Urothelium cell line (cell line): ENCODE measurements at regions not wholly inside any gene's neighbourhood (a gene's known extent, or its start where the extent isn't known, plus 50 kb on each side); places are given as distances from the start of the nearest gene placed in this dataset.

Experiments used
- DNase-seq: peaks from one replicate; pipeline ENCODE4 v3.0.0; 2011; ENCODE audit warnings: low spot score, mixed read lengths
- FAIRE-seq: peaks from 2 replicates; lab custom pipeline; 2011; peaks lifted over from hg19 to GRCh38; lab: Jason Lieb, UNC

DNA sequence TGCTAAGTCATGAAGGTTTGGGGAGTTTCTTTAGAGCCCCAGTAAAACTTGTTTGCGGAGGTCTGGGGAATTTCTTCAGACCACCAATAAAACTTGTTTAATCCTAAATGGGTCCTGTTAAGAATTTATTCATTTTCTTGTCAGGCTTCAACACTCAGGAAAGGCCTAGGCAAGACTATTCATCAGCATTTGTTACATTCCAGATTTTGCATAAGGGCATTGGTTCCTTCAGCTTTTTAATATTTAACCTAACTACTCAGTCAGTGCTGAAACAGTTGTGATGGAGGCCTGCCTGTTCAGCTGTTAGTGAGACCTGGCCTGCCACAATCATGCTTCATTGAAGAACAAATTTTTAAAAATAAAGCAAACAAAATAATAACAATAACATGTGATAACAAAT is 954.2 kb upstream of the SEMA6D start:
- DNase-seq, result no peak
- no peak for FAIRE-seq

DNA sequence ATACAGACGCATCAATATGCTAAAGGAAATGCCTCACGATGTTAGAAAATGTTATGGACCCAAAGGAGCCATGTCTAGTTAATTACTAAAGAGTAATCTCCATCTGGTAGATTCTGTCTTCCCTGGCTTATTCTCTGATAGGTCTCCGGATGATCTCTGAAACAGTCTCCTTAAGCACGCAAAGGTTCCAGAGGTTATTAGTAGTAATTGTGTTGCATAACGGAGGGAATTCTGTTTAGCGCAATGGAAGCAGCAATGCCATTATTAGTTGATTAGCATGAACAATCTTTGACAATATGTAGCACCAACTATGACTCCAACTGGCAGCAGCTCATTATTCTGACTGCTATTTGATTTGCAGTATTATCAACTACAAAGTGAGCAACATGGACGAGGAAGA is 952.5 kb upstream of the SEMA6D start:
- no peak for DNase-seq
- no peak for FAIRE-seq

DNA sequence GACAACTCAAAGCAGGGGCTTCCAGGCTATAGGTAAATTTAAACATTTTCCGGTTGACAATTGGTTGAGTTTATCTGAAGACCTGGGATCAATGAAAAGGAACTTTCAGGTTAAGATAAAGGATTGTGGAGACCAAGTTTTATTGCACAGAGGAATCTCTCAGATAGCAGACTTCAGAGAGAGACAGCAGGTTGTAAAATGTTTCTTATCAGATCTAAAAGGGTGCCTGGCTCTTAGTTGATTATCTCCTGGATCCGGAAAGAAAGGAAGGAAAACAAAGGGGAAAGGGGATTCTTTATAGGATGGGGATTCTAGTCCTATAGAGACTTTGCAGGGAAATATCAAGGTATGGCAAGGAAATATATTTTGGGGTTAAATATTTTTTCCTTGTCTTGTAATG is 951.3 kb upstream of the SEMA6D start:
- DNase-seq, result no peak
- no peak for FAIRE-seq

DNA sequence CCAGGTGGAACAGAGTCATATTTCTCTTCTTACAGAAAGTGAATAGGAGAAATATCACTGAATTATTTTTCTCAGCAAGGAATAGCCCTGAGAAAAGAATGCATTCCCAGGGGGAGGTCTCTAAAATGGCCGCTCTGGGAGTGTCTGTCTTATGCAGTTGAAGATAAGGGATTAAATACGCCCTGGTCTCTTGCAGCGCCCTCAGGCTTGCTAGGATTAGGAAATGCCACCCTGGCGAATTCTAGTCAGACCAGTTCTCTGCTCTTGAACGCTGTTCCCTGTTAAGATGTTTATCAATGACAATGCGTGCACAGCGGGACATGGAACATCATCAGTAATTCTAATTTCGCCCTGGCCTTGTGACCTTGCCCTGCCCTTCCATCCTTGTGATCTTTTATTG is 949.0 kb upstream of the SEMA6D start:
- FAIRE-seq, result no peak
- DNase-seq, result no peak

DNA sequence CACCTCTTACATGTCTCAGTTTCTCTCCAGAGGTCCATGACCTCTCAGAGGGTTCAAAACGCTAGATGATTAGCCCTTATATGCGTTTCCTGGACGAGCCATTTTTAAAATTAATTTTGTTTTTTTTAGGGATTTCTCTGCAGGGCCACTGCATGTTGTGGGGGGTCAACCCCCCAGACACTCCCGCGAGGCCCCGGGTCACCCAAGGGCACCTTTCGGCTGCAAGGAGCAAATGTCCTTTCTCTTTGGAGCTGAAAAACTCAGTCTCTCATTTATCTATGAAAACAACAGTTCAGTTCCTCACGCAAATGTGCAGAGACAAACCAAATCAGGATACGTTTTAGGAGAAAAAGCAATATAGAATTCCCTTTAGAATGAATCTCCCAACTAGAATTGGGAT is 944.3 kb upstream of the SEMA6D start:
- FAIRE-seq, result no peak
- no peak for DNase-seq

DNA sequence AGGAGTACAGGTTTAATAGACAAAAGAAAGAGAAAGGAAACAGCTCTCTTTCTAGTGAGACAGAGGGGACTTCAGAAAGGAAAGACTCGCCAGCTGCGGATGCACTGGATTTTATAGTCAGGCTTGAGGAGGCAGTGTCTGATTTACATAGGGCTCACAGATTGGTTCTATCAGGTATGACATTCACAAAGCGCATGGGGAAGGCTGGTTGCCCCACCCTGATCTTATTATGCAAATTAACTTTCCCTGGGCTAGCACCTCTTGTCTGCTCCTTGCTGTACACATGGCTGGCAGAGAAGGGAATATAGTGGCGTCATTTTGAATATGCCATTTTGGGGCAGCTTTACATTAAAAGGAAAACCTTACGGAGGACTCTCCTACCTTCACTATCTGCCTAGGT is 938.4 kb upstream of the SEMA6D start:
- DNase-seq (no peak), FAIRE-seq (no peak)

DNA sequence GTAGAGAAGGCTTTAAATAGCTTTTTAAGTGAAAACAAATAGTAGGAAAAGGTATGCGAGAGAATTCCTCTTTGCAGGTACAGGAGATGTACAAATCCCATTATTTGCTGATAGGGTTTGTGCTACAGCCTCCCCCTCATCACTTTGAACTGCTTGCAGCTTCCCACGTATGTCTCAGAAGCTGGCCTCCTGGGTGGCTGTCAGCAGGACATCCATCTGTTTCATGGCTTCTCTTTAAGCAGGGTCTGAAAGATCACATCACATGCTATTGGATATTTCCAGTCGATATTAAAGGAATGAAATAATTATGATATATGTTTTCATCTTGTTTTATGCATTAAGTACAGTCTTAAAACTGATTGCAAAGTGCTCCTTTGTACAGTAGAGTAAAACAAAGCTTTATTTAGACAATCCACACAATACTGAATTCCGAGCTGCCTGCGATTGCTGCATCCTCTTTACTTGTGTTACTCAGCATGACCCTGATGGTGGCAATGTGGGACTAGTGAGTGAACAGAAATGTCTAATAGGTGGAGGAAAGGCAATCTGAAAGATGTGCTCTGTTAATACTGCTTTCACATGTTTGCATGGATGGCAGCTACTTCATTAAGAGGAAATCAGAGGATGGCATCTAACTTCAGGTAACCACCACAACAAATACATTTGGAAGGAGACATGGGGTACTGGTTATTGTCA is 930.6 kb upstream of the SEMA6D start:
- DNase-seq (no peak), FAIRE-seq (no peak)

DNA sequence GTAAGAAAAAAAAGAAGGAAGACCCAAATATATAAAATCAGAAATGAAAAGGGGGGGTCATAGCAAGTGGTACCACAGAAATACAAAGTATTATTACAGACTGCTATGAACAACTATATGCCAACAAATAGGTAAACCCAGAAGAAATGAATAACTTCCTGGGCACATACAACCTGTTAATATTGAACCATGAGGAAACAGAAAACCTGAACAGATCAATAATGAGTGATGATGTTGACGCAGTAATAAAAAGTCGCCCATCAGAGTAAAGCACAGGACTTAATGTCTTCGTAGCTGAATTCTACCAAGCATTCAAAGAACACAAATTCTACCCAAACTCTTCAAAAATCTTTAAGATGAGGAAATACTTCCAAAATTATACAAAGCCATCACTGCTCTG is 921.6 kb upstream of the SEMA6D start:
- DNase-seq (no peak), FAIRE-seq (no peak)

DNA sequence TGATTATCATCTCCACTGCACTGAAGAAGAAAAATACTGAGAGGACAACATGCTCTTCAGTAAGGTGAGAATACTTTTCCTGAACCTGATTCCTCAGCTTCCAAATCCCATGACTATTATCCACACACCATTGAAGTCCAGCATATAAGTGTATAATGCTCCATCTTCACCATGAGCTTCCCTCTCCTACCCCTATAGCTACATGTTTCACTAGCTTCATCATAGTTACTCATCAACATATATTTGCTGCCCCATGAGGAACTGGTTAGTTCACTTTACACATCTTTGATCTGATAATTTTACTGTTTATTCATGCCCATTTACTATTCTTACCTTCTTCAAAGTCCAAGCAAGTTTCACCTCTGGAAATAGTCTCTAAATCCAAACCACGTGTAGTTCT is 908.5 kb upstream of the SEMA6D start:
- FAIRE-seq, result no peak

DNA sequence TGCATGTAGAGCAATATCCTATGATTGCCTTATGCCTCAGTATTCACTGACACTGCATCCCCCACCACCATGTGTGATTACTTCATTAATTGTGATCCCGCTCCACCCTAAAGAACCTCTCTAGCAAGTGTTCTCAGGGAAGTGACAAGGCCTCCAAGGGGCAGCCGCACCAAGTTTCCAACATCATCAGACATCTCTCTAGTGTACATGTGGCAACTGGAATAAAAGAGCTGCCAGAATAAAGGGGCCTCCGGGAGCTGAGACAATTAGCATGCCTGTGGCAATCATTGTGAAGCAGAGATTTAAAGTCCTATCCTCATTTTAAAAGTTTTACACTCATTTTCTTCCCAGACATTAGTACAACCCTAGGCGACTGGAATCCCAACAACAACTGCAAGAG is 902.1 kb upstream of the SEMA6D start:
- no peak for FAIRE-seq
- DNase-seq, result no peak

More for the DNA sequence above, 908.5 kb upstream of the SEMA6D start:
- no peak for DNase-seq

DNA sequence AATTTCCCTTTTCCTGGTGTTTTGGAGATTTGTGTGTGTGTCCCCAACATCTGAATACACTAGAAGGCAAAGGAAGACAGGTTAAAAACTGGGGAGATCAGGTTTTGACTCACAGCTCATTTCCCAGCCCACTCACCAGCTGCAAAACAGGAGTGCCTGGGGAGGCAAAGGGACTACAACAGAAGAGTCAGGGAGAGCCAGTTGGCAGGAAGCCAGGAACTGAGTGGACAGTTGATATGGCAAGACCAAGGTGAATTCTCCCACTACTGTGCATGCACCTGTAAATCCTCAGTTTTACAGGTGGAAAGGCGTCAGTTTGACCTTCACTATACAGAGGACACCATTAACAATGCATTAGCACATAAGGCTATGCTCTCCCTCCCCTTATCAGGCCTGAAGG is 901.5 kb upstream of the SEMA6D start:
- FAIRE-seq, result no peak
- no peak for DNase-seq

DNA sequence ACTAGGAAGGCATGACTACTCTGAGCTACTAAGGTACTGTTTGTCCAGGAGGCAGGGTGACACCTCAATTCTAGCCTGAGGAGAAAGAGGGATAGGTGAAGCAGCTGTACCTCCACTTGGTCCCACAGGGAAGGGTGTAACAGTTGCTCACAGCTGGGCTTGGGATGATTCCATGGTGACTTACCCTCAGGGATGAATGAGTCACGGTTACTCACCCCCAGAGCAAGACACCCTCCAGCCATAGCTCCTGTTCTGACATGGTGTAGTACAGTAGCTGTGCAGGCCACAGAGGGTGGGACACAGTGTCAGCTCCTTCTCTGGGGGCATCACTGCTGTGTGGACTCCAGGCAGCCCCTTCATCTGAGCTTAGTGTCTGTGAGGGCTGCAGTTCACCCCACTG is 868.6 kb upstream of the SEMA6D start:
- DNase-seq (peak; percentile 36), FAIRE-seq (no peak)

DNA sequence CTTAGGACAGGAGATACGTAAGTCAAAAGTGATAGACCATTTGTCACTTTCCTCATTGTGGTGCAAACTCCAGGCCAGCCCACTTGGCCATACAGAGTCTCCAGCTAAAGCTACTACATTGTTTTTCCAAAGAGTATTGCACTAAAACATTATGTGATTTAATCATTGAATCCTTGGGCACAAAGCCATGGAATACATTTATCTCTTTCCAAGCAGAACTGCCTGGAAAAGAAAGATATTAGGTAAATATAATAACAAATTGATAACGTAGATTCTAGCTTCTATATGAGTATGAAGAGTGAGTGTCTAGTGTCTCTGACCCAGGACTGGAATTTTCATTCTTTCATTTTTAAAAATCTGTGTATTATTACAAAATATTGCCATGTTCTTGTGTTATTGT is 863.7 kb upstream of the SEMA6D start:
- DNase-seq, result no peak

DNA sequence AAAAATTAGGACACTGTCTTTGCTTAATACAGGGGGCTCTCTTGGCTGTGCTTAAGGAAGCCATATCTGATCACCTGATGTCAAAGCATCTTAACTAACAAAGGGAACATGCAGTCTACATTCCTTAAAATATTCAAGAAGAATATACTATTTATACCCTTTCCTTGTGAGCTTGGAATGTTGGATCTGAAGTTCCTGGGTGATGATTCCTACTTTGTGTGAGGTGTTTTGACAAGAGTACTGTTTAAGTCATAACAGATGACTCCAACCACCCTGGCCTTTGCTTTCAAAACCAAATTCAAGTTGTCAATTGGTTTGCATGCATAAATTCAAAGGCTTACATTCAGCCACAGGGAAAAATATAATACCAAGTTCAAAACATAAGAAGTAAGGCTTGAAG is 862.7 kb upstream of the SEMA6D start:
- no peak for FAIRE-seq
- DNase-seq, result no peak

More for the DNA sequence above, 863.7 kb upstream of the SEMA6D start:
- FAIRE-seq, result no peak

DNA sequence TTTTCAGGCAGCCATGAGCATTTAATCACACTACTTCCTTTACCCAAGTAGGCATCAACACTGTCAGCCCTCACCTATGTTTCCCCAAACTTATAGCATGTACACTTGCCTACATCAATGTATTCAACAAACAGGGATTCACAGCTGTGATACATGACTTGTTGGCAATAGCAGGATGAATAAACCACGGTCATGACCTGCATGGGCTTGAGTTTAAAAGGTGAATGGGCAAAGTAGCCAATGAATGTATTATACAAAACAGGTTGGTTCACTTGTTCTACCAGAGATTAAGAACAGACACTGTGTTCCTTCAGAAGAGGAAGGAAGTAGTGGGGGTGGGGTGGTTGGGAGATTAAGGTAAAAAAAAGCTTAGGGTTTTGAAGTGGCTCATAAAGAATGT is 861.9 kb upstream of the SEMA6D start:
- DNase-seq (no peak), FAIRE-seq (no peak)

DNA sequence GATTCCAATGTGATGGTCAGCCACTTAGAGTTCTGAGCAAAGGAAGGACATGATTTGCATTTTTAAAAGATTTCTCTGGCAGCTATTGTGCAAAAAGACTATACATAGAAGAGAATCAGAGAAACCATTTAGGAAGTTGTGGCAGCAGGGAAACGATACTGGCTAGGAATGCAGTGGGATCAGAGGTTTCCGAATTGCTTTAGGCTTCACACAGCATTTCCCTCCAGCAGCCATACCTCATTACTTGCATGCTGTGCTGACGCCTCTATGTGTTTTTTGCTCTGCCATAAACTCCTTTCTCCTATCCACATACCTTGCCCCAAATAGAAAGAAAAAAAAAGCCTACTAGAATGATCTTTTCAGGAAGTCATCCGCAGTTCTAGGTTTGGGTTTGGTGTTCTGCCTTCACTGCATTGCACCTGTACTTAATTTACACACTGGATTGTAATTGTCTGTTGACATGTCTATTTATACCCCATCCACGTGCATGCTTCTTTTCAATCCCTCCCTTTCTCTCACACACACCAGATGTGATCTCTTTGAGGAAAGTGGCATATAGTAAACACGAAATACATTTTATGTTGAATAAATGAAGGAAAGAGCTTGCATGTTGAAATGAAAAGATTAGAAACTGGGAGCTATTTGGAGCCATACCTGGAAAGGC is 860.3 kb upstream of the SEMA6D start:
- DNase-seq (no peak), FAIRE-seq (no peak)

DNA sequence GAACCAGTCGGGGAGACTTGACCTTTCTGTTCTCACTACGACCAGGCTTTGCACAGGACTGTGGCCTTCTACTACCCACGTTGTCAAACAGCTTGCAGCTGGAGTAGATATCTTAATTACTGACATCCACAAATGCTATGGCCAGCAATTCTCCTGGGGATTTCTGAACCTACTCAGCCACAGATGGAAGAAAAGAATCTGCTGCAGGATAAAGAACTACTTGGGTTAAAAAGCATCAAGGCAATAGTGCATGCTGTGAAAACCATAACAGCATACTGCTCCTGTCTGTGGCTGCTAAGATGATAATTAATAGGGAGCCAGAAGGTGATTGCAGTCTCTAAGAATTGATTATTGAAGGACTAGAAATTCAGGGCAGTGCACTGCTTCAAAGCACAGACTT is 859.2 kb upstream of the SEMA6D start:
- FAIRE-seq (no peak), DNase-seq (no peak)

DNA sequence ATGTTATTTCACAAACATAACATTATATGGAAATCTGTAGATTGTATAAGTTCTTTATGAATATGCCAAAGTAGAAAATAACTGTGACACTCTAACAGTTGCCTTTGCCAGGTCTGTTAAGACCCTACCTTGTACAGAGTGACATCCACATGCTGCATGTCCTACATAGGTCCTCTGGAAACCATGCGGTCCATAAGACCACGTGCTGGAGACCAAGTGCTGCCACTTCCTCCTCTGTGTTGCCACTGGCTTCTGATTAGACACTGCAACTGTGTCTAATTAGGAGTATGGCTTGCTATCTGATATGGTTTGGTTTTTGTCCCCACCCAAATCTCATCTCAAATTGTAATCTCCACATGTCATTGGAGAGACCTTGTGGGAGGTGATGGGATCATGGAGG is 855.5 kb upstream of the SEMA6D start:
- DNase-seq, result no peak
- FAIRE-seq, result no peak

DNA sequence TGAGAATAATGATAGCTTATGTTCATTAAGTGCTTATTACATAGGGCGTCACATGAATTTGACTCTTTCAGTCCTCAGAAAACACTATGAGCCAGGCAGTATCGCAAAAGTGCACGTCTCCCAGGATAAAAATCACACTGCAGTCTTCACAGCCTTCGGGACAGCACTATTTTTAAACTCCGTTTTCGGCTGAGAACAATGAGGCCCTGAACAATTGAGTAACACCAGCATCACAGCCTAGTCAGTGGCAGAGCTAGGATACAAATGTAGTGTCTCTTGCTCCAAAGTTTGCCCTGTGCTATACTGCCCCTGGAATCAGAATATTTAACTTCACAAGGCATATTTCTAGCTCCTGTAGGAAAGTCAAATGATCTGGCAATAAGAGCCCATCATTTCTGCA is 852.1 kb upstream of the SEMA6D start:
- FAIRE-seq (no peak), DNase-seq (no peak)

DNA sequence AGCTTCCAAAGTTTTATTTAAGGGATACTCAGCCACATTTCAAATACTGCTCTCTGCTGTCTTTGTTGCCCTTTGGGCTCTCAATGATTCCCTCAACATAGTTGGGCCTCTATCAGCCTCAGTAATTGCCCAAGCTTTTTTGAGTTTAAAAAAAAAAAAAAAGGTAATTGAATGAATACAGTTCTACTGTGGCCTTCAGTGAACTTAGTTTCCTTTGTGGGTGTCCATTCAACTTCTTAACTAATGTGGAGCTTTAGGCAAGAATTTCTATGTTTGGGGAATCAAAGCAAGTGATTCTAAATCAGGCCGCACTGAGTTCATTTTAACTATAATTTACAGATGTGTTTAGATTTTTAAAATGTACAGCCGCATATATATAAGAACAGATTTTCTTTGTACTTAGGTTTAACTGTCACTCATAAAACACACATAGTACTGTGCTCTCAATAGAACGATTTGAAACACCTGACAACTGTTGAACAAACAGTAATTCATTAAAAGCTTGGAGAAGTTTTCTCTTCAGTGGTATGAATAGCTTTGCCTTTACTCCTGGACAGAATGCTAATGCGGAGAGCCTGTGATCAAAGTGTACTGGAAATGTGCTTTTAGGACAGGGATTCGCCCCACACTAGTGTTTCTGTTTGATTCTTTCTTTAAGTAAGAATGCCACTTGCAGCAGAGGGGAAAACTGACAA is 844.9 kb upstream of the SEMA6D start:
- DNase-seq, result no peak
- FAIRE-seq, result no peak

DNA sequence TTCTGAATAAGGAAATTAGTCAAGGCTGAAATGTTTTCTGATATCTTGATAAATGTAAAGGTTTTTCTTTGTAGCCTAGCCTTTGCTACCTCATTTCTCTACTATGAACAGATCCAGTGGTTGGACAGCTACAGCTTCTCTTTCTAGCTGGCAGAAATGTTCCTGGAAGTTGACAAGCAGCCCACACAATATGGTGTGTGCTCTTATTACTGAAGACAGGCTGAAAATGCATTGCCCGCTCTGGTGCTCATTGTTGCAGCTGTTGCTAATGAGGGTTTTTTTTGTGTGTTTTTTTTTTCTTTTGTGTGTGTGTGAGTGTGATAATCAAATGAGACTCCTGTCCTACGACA is 844.3 kb upstream of the SEMA6D start:
- DNase-seq (no peak), FAIRE-seq (no peak)

DNA sequence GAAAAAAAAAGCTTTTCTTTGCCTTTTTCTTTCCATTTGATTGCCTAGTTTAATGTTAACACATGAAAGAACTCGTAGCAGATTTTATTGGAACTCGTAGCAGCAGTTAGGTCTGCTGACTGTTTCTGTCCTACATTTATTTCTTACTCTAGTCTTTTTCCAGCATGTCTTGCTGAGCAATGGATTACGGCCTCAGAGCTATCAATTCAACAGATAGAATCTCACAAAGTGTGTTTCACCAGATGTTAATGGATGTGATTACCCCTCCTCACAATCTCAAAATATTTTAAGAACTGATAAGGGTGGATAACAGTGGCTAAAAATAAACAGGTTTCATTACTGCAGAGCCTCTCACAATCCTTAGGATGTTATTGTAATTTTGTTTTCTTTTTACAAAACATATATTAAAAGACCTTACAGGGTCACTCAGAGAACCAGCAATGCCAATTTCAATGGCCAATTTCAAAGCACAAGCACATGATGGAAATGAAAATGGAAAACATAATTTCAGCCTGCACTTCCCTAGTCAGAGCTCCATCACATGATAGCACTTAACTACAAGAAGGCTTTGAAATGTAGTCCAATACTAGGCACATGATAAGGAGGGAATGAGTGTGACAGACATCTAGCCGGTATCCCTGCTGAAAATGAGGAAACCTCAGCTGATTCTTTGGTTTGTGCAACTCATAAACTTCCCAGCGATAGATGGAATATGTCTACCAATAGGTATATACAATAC is 838.1 kb upstream of the SEMA6D start:
- DNase-seq (no peak), FAIRE-seq (no peak)
